ENCODE measurements at regions not wholly inside any gene's neighbourhood (a gene's known extent, or its start where the extent isn't known, plus 50 kb on each side); places are given as distances from the start of the nearest gene placed in this dataset.

DNA sequence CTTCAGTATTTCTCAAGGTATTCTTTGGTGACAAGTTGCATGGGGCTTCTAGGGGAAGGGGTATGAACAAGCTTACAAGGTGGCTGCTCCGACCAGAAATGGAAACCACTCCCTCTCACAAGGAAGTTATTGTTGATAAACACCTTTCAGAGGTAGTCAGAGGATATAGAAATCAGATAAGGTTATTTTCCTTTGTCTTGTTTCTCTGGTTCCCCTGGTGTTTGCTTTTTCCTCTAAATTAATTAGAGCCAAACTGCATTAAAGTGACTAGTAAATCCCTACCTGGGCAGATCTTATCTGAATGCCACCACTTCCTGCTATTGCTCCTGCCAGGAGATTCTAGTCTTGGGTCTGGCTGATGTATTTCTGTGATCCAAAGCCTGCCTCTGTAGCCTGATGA, 725.4 kb downstream of the INHBA start:
- no peak for DNase-seq

DNA sequence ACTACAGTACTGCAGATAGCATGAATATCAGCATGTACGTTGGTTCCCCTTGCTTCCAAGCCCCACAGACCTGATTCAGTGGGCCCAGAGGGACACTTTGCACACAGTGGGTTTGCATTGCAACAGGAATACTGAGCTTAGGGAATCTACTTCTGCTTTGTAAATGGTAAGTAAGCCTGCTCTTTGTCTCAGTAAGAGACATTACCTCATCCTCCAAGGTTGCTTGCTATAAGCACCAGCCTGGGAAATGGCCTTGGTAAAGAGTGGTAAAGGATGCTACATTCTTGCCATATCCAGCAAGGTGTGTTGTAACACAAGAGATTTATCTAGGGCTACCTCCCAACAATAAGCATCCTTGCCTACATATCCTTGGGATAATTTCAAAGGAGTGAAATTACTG, 730.5 kb downstream of the INHBA start:
- DNase-seq = no peak

DNA sequence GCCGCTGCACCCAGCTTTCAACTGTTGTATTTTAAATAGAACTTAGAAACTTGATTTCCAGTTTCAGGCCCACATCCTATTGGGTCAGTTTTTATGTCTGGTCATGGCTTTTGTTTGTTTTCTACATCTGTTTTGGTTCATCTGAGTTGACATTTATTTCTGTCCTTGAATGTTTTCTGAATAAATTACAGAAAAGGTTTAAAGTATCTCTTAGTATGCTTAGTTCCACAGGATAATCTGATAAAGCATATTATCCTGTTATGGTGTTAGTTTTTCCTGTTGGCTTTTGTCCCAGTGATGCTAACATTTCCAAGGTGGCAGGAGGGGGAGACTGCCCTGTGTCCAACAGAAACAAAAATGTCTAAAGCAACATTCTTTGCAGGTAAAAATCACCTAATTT, 733.2 kb downstream of the INHBA start:
- DNase-seq = no peak

DNA sequence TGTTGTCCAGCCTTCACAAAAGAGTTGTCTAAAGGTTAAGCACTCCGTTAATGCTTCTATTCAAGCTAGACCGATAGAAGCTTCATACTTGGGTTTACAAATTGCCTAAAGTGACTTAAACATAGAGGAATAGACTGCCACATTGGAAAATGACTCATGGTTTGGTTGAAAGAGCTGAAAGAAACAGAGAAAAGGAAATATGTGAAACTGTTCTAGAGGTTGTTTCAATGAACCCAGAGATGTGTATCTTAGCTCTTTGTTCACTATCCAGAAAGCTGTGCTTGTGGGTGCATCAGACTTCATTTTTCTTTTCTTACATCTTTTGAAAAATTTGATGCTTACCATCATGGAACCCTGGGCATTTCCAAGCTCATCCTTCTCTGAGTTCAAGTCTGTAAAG, 736.2 kb downstream of the INHBA start:
- DNase-seq = no peak

GRCh38 chr7:40965774-40966173, 737.1 kb downstream of the INHBA start:
- DNase-seq = no peak

- DNase-seq = no peak
Measured at GRCh38 chr7:40965016-40965415, 737.9 kb downstream of the INHBA start.

DNA sequence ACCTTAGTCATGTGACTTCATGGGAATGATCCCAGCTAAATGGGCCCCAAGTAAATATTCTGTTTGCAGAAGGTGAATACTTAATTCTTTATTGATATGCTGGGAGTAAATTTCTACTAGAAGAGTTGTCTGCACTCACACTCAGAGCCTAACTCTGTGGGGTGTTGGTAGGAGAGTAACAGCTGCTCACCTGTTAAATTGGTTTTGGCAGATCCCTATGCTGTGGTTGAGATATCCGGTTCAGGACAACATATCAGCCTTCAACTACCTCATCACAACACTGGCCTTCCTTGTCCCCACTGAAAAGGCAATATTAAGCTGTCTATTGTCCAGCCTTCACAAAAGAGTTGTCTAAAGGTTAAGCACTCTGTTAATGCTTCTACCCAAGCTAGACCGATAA, 738.3 kb downstream of the INHBA start:
- no peak for DNase-seq

DNA sequence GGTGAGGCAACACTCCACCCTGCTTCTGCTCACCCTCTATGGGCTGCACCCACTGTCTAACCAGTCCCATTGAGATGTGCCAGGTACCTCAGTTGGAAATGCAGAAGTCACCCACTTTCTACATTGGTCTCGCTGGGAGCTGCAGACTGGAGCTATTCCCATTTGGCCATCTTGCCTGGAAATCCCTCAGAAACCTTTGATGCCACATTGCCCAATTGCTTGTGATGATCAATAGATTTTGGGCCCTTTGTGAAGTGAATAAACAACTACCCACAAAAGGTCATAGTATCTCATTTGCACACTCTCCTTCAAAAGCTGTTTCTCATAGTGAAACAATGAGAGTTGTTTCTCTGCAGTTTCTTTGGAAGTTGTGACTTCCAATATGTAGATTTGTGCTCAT, 742.9 kb downstream of the INHBA start:
- no peak for DNase-seq

- no peak for DNase-seq
Measured at GRCh38 chr7:40948239-40948638, 754.7 kb downstream of the INHBA start.

DNA sequence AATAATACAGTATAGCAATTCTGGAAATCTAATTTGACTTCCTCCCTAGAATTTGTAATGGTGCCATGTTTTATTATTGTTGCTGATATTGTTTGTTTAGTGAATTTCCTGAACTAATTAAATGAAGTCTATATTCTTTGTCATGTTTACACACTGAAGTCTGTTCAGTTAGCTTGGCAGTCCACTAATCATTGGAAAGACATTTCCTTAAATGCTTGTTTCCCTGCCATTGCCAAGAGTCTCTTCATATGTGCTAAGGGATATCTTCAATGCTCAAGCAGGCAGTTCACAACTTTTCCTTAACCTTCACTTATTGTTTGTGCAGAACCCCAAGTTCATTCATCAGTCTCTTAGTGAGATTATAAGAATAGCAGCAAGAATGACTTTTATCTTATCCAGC, 755.3 kb downstream of the INHBA start:
- no peak for DNase-seq

GRCh38 chr7:40946549-40946948, 756.3 kb downstream of the INHBA start:
- no peak for DNase-seq

DNA sequence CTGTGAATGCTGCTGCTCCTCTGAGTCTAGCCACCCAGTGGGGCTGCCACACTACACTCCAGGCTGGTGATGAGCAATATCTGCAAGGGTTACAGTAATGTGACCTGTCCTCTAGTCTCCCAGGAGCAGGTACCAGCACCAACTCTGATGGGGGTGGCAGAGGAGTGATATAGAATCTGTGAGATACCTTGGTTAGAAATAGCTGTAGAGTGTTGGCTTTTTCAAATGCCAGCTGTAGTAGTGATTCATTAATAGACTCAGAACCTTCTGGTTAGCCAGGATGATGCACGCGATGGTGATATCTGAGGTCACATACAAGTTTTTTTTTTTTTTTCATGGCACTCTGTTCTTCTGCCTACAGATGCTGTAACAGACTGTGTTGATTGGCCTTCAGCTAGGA, 757.1 kb downstream of the INHBA start:
- DNase-seq = no peak

- DNase-seq = no peak
Measured at GRCh38 chr7:40944981-40945585, 757.8 kb downstream of the INHBA start.

- no peak for DNase-seq
Measured at GRCh38 chr7:40937879-40938278, 765.0 kb downstream of the INHBA start.

DNA sequence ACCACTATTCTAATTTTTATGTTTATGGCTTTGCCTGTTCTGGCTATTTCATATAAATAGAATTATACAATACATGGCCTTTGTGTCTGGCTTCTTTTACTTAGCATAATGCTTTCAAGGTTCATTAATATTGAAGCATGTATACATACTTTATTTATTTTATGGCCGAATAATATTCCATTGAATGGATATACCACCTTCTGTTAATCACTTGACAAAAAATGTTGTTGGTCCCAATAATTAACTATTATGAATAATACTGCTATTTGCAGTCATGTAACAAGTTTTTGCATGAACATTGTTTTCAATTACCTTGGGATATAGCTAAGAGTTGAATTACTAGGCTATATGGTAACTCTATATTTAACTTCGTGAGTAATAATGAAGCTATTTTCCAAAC, 767.5 kb downstream of the INHBA start:
- DNase-seq = no peak

- DNase-seq = no peak
Measured at GRCh38 chr7:40923626-40924025, 779.3 kb downstream of the INHBA start.

- DNase-seq = peak; percentile 46
Measured at GRCh38 chr7:40922316-40922670, 780.6 kb downstream of the INHBA start.

- no peak for DNase-seq
Measured at GRCh38 chr7:40921589-40922315, 781.1 kb downstream of the INHBA start.

DNA sequence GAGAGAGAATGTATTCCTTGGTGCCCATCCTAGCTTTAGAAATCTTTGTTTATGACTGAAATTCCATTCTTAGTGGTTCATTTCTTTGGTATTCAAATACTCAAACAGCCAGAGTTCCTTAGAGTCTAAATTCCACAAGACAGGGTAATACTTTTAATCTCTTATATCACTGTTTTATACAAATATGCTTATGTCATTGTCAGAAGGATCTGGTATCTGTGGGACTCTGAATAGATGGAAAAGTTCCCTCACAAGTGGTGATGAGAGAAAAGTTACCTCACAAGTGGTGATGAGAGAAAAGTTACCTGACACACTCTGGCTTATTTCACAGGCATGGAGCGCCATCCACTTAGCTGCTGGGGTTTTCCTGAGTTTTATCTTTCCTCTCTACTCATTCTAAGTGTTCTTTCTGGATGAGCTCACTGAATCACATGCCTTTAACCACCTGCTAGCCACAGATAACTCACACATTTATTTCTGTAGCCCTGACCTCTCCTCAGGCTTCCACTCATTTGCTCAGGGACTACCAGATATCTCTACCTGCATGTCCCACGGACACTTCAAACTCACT, 784.0 kb downstream of the SUGCT start:
- peak; percentile 90 for DNase-seq

DNA sequence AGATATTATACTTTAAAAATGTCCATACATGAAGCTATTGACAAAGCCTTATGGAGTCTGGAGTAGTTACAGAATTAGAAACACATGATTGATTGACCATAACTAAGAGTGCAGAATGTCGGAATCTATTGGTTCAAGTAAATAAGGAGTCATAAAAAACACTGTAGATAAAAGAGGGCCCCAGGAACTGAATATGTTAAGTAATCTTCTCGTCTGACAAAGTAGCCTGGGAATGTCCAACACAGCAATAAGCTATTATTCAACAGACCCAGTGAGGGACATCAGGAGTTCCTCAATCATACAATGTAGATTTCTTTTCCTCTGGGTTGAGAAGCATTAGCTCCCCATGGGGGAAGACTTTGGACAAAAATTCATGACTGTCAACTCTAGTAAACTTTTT, 782.0 kb downstream of the SUGCT start:
- DNase-seq = no peak

DNA sequence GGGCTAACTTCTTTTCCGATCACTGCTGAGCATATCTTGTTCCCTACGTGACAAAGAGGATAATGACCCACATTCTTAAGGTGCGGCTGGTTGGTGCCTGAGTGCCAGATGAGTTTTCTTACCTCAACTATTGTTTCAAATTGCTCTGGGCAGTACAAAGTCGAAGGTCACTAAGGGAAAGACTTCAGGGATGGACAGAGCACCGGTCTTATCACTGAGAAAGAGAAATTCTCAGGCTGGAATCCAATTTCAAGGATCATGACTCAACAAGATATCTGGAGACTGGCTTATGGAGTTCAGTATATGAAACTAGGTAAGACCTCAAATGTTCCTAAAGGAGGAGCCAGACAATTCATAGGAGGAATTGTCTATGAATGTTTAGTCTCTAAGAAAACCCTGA, 780.3 kb downstream of the SUGCT start:
- DNase-seq = no peak

Measured in HCEC 1CT (cell line).